NT2/D1 (cell line): ENCODE measurements at regions not wholly inside any gene's neighbourhood (a gene's known extent, or its start where the extent isn't known, plus 50 kb on each side); places are given as distances from the start of the nearest gene placed in this dataset.

Experiments
- SUZ12 ChIP-seq: IDR thresholded peaks from 2 replicates; pipeline ENCODE4 v1.6.1; 2011; ENCODE audit not compliant: insufficient read length, insufficient read depth; ENCODE audit errors: extremely low read depth
- YY1 ChIP-seq: IDR thresholded peaks from 2 replicates; pipeline ENCODE4 v1.6.1; 2011; ENCODE audit not compliant: insufficient read length, insufficient read depth
- ZNF274 ChIP-seq: IDR thresholded peaks from 2 replicates; pipeline ENCODE4 v1.6.1; 2011; ENCODE audit warnings: mild to moderate bottlenecking, low read depth, low read length

GRCh38 chr6:76465410-76465809, 392.9 kb upstream of the IMPG1 start:
- TF ChIP-seq YY1 (no peak), SUZ12 (no peak), ZNF274 (no peak)
